Neural progenitor cell (in vitro differentiated cells): ENCODE measurements at regions not wholly inside any gene's neighbourhood (a gene's known extent, or its start where the extent isn't known, plus 50 kb on each side); places are given as distances from the start of the nearest gene placed in this dataset.
A peak's percentile ranks its signal among the peaks of the same experiment; 100 is the strongest.

Source experiments
- DNase-seq: peaks from one replicate; pipeline ENCODE4 v3.0.0-alpha.2; 2016; ENCODE audit warnings: low spot score
- H2AFZ ChIP-seq: fragments of 200-600 bp; sonication (generic); replicated peaks from 2 replicates; pipeline ENCODE4 v1.6.1; 2016; ENCODE audit warnings: antibody characterized with exemption
- H3F3A ChIP-seq: fragments of 200-600 bp; sonication (generic); 2 replicates; pipeline ENCODE4 v1.6.1; 2016; ENCODE audit warnings: antibody characterized with exemption, low read depth
- H3K27ac ChIP-seq: fragments of 200-600 bp; sonication (generic); 2 replicates; pipeline ENCODE4 v1.5.1; 2016; ENCODE audit warnings: mild to moderate bottlenecking
- H3K27me3 ChIP-seq: fragments of 200-600 bp; sonication (generic); 2 replicates; pipeline ENCODE4 v1.6.1; 2016; ENCODE audit warnings: mild to moderate bottlenecking, moderate library complexity
- H3K36me3 ChIP-seq: fragments of 200-600 bp; sonication (generic); 2 replicates; pipeline ENCODE4 v1.5.1; 2016
- H3K4me1 ChIP-seq: fragments of 200-600 bp; sonication (generic); 2 replicates; pipeline ENCODE4 v1.6.1; 2016; ENCODE audit warnings: mixed run types
- H3K4me2 ChIP-seq: fragments of 200-600 bp; sonication (generic); 2 replicates; pipeline ENCODE4 v1.6.1; 2016
- H3K4me3 ChIP-seq: fragments of 200-600 bp; sonication (generic); 2 replicates; pipeline ENCODE4 v1.5.1; 2016
- H3K79me2 ChIP-seq: fragments of 200-600 bp; sonication (generic); 2 replicates; pipeline ENCODE4 v1.6.1; 2016; ENCODE audit warnings: low read depth
- H3K9ac ChIP-seq: fragments of 200-600 bp; sonication (generic); 2 replicates; pipeline ENCODE4 v1.6.1; 2016
- H3K9me3 ChIP-seq: fragments of 200-600 bp; sonication (generic); 2 replicates; pipeline ENCODE4 v1.5.1; 2016; ENCODE audit warnings: low read depth
- H4K20me1 ChIP-seq: fragments of 200-600 bp; sonication (generic); 2 replicates; pipeline ENCODE4 v1.6.1; 2016; ENCODE audit warnings: low read depth
- H3K27ac Mint-ChIP-seq: 3 replicates; pipeline ENCODE4 v1.8.0; 2021; ENCODE audit warnings: mixed read lengths
- H3K27me3 Mint-ChIP-seq: 2 replicates; pipeline ENCODE4 v1.8.0; 2022; ENCODE audit warnings: low read depth, mild to moderate bottlenecking, inconsistent platforms, moderate library complexity, mixed read lengths; ENCODE audit not compliant: insufficient read depth
- H3K36me3 Mint-ChIP-seq: 3 replicates; pipeline ENCODE4 v1.8.0; 2021; ENCODE audit warnings: mixed read lengths
- H3K4me1 Mint-ChIP-seq: 3 replicates; pipeline ENCODE4 v1.8.0; 2021; ENCODE audit warnings: mixed read lengths
- H3K4me3 Mint-ChIP-seq: 3 replicates; pipeline ENCODE4 v1.8.0; 2021; ENCODE audit warnings: mild to moderate bottlenecking, moderate library complexity, mixed read lengths
- H3K9me3 Mint-ChIP-seq: 3 replicates; pipeline ENCODE4 v1.8.0; 2020; ENCODE audit warnings: mixed read lengths
- EZH2 ChIP-seq: fragments of 200-600 bp; sonication (generic); IDR thresholded peaks from 2 replicates; pipeline ENCODE4 v1.6.1; 2017; ENCODE audit warnings: antibody characterized with exemption, mild to moderate bottlenecking, moderate library complexity
- EZH2phosphoT487 ChIP-seq: fragments of 200-600 bp; sonication (generic); IDR thresholded peaks from 2 replicates; pipeline ENCODE4 v1.6.1; 2017; ENCODE audit warnings: antibody characterized with exemption
- TF ChIP-seq, protein P1 (sequence below): fragments of 200-600 bp; sonication (generic); IDR thresholded peaks from 2 replicates; pipeline ENCODE4 v1.5.1; 2017; ENCODE audit warnings: antibody characterized with exemption, mild to moderate bottlenecking

DNA sequence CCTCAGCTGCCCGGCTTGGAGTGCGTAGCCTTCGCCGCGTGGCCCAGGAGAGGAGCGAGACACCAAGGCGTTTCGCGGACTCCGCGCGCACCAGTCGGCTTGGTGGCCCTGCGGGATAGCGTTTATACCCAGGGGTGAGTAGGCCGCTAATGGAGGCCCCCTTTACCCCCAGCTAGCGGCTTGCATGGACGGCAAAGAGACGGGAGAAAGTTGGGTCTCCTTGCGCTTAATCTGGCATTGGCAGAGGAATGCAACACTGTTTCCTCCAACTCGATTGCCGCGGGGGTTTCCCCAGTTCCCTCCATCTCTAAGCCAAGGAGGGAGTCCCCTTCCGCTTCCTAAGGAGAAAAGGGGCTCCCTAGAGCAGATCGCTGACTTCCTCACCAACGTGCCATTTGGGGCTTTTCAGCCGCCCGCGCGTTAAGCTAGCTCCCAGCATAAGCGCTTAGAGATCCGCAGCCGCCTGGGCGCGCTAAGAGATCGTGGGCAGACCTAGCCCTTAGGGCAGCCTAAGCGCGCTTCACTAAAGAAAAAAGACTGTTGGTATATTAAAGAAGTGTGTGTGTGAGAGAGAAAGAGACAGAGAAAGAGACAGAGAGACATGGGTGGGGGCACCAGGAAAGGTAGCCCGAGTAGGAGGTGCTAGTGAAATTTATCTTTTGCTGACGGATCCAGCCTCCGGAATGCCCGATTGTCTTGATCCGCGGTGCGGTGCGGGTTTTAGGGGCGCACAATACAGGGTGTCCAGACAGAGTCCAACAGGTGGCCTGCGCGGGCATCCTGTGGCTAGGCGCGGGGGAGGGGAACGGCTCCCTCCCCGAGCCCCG lies 597.9 kb upstream of the SGCD start:
- H3K4me2 ChIP-seq: peak overlapping the region; percentile 81
- no peak overlapping the region for H3K27ac Mint-ChIP-seq
- H3K4me3 Mint-ChIP-seq: peak overlapping the region; percentile 78

DNA sequence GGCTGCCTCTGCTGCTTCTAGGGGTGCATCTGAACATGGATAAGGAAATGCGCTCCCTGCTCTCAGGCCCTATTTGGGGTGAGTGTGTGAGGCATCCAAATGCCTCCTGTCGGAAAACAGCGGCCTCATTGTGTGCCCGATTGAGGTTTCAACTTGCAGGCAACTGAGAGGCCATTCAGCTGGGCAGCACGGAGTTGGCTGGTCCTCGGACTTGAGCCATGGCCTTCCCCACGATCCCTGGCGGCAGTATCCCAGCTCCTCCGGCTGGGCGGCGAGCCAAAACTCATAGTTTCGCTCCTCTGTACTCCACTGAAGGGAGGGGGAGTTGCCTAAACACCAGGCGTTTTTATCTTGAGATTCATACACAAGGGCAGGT lies 597.3 kb upstream of the SGCD start:
- Histone ChIP-seq H2AFZ (no peak overlapping the region), H3K9me3 (no peaks in the 10 kb centered on the region), H3K27ac (no peak overlapping the region), H4K20me1 (peaks cover 43% of the 10 kb centered on the region), H3K79me2 (no peaks in the 10 kb centered on the region), H3F3A (peaks cover 7% of the 10 kb centered on the region), H3K4me3 (peak overlapping the region; percentile 57), H3K36me3 (no peaks in the 10 kb centered on the region), H3K4me1 (peaks cover 11% of the 10 kb centered on the region), H3K9ac (no peak overlapping the region), H3K4me2 (peak overlapping the region; percentile 81), H3K27me3 (peaks cover 100% of the 10 kb centered on the region)
- peak; percentile 37 for TF ChIP-seq EZH2phosphoT487
- TF ChIP-seq, protein P1, sequence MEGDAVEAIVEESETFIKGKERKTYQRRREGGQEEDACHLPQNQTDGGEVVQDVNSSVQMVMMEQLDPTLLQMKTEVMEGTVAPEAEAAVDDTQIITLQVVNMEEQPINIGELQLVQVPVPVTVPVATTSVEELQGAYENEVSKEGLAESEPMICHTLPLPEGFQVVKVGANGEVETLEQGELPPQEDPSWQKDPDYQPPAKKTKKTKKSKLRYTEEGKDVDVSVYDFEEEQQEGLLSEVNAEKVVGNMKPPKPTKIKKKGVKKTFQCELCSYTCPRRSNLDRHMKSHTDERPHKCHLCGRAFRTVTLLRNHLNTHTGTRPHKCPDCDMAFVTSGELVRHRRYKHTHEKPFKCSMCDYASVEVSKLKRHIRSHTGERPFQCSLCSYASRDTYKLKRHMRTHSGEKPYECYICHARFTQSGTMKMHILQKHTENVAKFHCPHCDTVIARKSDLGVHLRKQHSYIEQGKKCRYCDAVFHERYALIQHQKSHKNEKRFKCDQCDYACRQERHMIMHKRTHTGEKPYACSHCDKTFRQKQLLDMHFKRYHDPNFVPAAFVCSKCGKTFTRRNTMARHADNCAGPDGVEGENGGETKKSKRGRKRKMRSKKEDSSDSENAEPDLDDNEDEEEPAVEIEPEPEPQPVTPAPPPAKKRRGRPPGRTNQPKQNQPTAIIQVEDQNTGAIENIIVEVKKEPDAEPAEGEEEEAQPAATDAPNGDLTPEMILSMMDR: no peak
- peak; percentile 51 for TF ChIP-seq EZH2
- peak overlapping the region; percentile 36 for H3K4me3 Mint-ChIP-seq
- peaks cover 58% of the 10 kb centered on the region for H3K27me3 Mint-ChIP-seq
- H3K4me1 Mint-ChIP-seq: peaks cover 6% of the 10 kb centered on the region
- H3K27ac Mint-ChIP-seq: no peak overlapping the region
- DNase-seq: peak; percentile 50
- H3K36me3 Mint-ChIP-seq: no peaks in the 10 kb centered on the region
- H3K9me3 Mint-ChIP-seq: no peaks in the 10 kb centered on the region

More for the DNA sequence above, 597.9 kb upstream of the SGCD start:
- peaks cover 43% of the 10 kb centered on the region for H4K20me1 ChIP-seq
- no peaks in the 10 kb centered on the region for H3K36me3 ChIP-seq
- Mint-ChIP-seq H3K9me3 (no peaks in the 10 kb centered on the region), H3K36me3 (no peaks in the 10 kb centered on the region), H3K27me3 (peaks cover 58% of the 10 kb centered on the region), H3K4me1 (peaks cover 6% of the 10 kb centered on the region)
- H3K4me3 ChIP-seq: peak overlapping the region; percentile 57
- peaks cover 100% of the 10 kb centered on the region for H3K27me3 ChIP-seq
- peaks cover 7% of the 10 kb centered on the region for H3F3A ChIP-seq
- no peaks in the 10 kb centered on the region for H3K79me2 ChIP-seq
- DNase-seq: peak; percentile 75
- TF ChIP-seq, protein P1: no peak
- TF ChIP-seq EZH2phosphoT487 (peak; percentile 76), EZH2 (peak; percentile 86)
- H3K27ac ChIP-seq: no peak overlapping the region
- no peaks in the 10 kb centered on the region for H3K9me3 ChIP-seq
- H3K4me1 ChIP-seq: peaks cover 11% of the 10 kb centered on the region
- H3K9ac ChIP-seq: no peak overlapping the region
- H2AFZ ChIP-seq: peak overlapping the region; percentile 59

DNA sequence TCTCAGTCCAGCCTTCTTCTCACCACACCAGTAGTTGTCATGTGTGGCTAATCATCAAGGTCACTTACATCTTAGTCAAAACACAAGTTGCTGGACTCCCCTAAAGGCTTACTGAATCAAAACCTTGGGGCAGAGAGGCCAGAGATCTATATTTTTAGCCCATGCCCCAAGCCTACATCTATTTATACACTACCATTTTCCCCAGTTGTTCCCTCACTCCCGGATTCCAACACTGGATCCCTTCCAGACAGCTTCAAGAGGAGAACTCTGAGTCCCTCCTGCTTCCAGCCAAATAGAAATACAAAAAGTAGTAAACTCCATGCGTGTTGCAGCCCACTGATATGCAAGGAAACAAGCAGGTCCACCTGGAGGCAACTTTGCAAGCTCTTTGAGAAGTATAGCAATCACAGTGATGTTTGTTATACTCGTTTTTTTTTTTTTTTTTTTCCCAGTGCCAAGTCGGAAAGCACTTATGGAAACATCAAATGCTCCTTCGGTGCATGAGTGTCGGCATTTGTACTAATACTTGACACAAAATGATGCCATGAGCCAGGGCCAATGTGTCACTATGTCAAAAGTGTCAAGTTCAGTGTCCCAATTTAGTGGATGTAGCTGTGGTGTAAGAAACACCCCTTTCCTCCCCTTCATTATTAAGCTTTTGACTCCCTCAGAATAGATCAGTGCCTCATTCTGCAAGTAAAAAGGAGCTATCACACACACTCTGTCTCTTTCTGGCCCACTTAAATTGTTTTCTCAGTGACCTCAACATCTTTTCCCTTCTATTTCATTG lies 594.2 kb upstream of the SGCD start:
- Histone ChIP-seq H3K27ac (no peak overlapping the region), H3K4me2 (no peak overlapping the region), H3K4me1 (peaks cover 11% of the 10 kb centered on the region), H3K27me3 (peaks cover 96% of the 10 kb centered on the region), H3K79me2 (no peaks in the 10 kb centered on the region), H4K20me1 (peaks cover 22% of the 10 kb centered on the region), H2AFZ (no peak overlapping the region), H3F3A (no peaks in the 10 kb centered on the region), H3K4me3 (no peak overlapping the region), H3K9me3 (no peaks in the 10 kb centered on the region), H3K9ac (no peak overlapping the region), H3K36me3 (no peaks in the 10 kb centered on the region)
- TF ChIP-seq EZH2 (no peak), EZH2phosphoT487 (no peak)
- TF ChIP-seq, protein P1: no peak
- H3K4me3 Mint-ChIP-seq: no peak overlapping the region
- H3K4me1 Mint-ChIP-seq: peaks cover 4% of the 10 kb centered on the region
- H3K27ac Mint-ChIP-seq: no peak overlapping the region
- no peaks in the 10 kb centered on the region for H3K36me3 Mint-ChIP-seq
- no peaks in the 10 kb centered on the region for H3K9me3 Mint-ChIP-seq
- no peak for DNase-seq
- peaks cover 39% of the 10 kb centered on the region for H3K27me3 Mint-ChIP-seq
